ENCODE measurements at regions not wholly inside any gene's neighbourhood (a gene's known extent, or its start where the extent isn't known, plus 50 kb on each side); places are given as distances from the start of the nearest gene placed in this dataset.

GRCh38 chr10:130780763-130781162 is 530.8 kb downstream of the TCERG1L start:
- H3K36me3 ChIP-seq (ENCODE audit: control insufficient read depth in 4 of 4, insufficient read depth in 4 of 4, low read length in 4 of 4) = no peaks in the 10 kb centered on the region
- no peaks in the 10 kb centered on the region for H3K4me1 ChIP-seq (ENCODE audit: control insufficient read depth in 5 of 5, insufficient read depth in 5 of 5, low read length in 5 of 5)
- H3K9ac ChIP-seq (ENCODE audit: insufficient read depth in 1 of 2, low read length in 2 of 2) = no peak overlapping the region
- peaks cover 0 to 3% (median 0%) of the 10 kb centered on the region in 3 donors for H3K27me3 ChIP-seq (ENCODE audit: control insufficient read depth in 3 of 3, insufficient read depth in 3 of 3, low read length in 2 of 3)
- ATAC-seq (ENCODE audit: insufficient read depth, low FRiP score) (no peak), DNase-seq (no peak)
- no peak for TF ChIP-seq CTCF (IDR thresholded peaks at IDR 0.05; ENCODE audit: control extremely low read depth, extremely low read depth)
- H3K9me3 ChIP-seq (ENCODE audit: control insufficient read depth in 4 of 4, insufficient read depth in 3 of 4, low read length in 3 of 4) = peaks cover 0 to under 1% (median 0%) of the 10 kb centered on the region in 4 donors
- WGBS, 2 donors = 45 to 61% methylated on average over 9 of the region's 9 CpGs
- H3K27ac ChIP-seq (ENCODE audit: low read depth in 1 of 2, low read length in 1 of 2) = no peak overlapping the region
- no peak overlapping the region for H3K4me3 ChIP-seq

- H3K27me3 ChIP-seq (ENCODE audit: control insufficient read depth in 3 of 3, insufficient read depth in 3 of 3, low read length in 2 of 3) = peaks cover 0 to 3% (median 0%) of the 10 kb centered on the region in 3 donors
- H3K27ac ChIP-seq (ENCODE audit: low read depth in 1 of 2, low read length in 1 of 2) = no peak overlapping the region
- H3K4me1 ChIP-seq (ENCODE audit: control insufficient read depth in 5 of 5, insufficient read depth in 5 of 5, low read length in 5 of 5) = no peaks in the 10 kb centered on the region
- WGBS, 2 donors = 79 to 87% methylated on average over 8 of the region's 8 CpGs
- no peak for DNase-seq
- H3K36me3 ChIP-seq (ENCODE audit: control insufficient read depth in 4 of 4, insufficient read depth in 4 of 4, low read length in 4 of 4) = no peaks in the 10 kb centered on the region
- H3K4me3 ChIP-seq = no peak overlapping the region
- H3K9ac ChIP-seq (ENCODE audit: insufficient read depth in 1 of 2, low read length in 2 of 2) = no peak overlapping the region
- ATAC-seq (ENCODE audit: insufficient read depth, low FRiP score) = no peak
- TF ChIP-seq CTCF (IDR thresholded peaks at IDR 0.05; ENCODE audit: control extremely low read depth, extremely low read depth) = no peak
- H3K9me3 ChIP-seq (ENCODE audit: control insufficient read depth in 4 of 4, insufficient read depth in 3 of 4, low read length in 3 of 4) = peaks cover 0 to 2% (median 0%) of the 10 kb centered on the region in 4 donors
Observed at GRCh38 chr10:130781206-130781605, 530.3 kb downstream of the TCERG1L start.

GRCh38 chr10:130781623-130782022 is 529.9 kb downstream of the TCERG1L start:
- 79 to 87% methylated on average over 7 of the region's 7 CpGs for WGBS, 2 donors
- Histone ChIP-seq H3K36me3 (ENCODE audit: control insufficient read depth in 4 of 4, insufficient read depth in 4 of 4, low read length in 4 of 4) (no peaks in the 10 kb centered on the region), H3K9ac (ENCODE audit: insufficient read depth in 1 of 2, low read length in 2 of 2) (no peak overlapping the region), H3K4me3 (no peak overlapping the region), H3K9me3 (ENCODE audit: control insufficient read depth in 4 of 4, insufficient read depth in 3 of 4, low read length in 3 of 4) (peaks cover 0 to 2% (median 0%) of the 10 kb centered on the region in 4 donors), H3K27ac (ENCODE audit: low read depth in 1 of 2, low read length in 1 of 2) (no peak overlapping the region), H3K27me3 (ENCODE audit: control insufficient read depth in 3 of 3, insufficient read depth in 3 of 3, low read length in 2 of 3) (peaks cover 0 to 3% (median 0%) of the 10 kb centered on the region in 3 donors), H3K4me1 (ENCODE audit: control insufficient read depth in 5 of 5, insufficient read depth in 5 of 5, low read length in 5 of 5) (no peaks in the 10 kb centered on the region)
- TF ChIP-seq CTCF (IDR thresholded peaks at IDR 0.05; ENCODE audit: control extremely low read depth, extremely low read depth) = no peak
- DNase-seq = no peak
- no peak for ATAC-seq (ENCODE audit: insufficient read depth, low FRiP score)

- TF ChIP-seq CTCF (IDR thresholded peaks at IDR 0.05; ENCODE audit: control extremely low read depth, extremely low read depth) = no peak
- no peak for ATAC-seq (ENCODE audit: insufficient read depth, low FRiP score)
- no peaks in the 10 kb centered on the region for H3K4me1 ChIP-seq (ENCODE audit: control insufficient read depth in 5 of 5, insufficient read depth in 5 of 5, low read length in 5 of 5)
- no peak for DNase-seq
- H3K27ac ChIP-seq (ENCODE audit: low read depth in 1 of 2, low read length in 1 of 2) = no peak overlapping the region
- no peak overlapping the region for H3K9ac ChIP-seq (ENCODE audit: insufficient read depth in 1 of 2, low read length in 2 of 2)
- 67 to 70% methylated on average over 11 of the region's 11 CpGs for WGBS, 2 donors
- H3K27me3 ChIP-seq (ENCODE audit: control insufficient read depth in 3 of 3, insufficient read depth in 3 of 3, low read length in 2 of 3) = peaks cover 0 to 3% (median 0%) of the 10 kb centered on the region in 3 donors
- H3K9me3 ChIP-seq (ENCODE audit: control insufficient read depth in 4 of 4, insufficient read depth in 3 of 4, low read length in 3 of 4) = peaks cover 0 to 2% (median 0%) of the 10 kb centered on the region in 4 donors
- H3K36me3 ChIP-seq (ENCODE audit: control insufficient read depth in 4 of 4, insufficient read depth in 4 of 4, low read length in 4 of 4) = no peaks in the 10 kb centered on the region
- H3K4me3 ChIP-seq = no peak overlapping the region
Observed at GRCh38 chr10:130782467-130782866, 529.1 kb downstream of the TCERG1L start.
